ENCODE measurements at regions not wholly inside any gene's neighbourhood (a gene's known extent, or its start where the extent isn't known, plus 50 kb on each side); places are given as distances from the start of the nearest gene placed in this dataset.

DNA sequence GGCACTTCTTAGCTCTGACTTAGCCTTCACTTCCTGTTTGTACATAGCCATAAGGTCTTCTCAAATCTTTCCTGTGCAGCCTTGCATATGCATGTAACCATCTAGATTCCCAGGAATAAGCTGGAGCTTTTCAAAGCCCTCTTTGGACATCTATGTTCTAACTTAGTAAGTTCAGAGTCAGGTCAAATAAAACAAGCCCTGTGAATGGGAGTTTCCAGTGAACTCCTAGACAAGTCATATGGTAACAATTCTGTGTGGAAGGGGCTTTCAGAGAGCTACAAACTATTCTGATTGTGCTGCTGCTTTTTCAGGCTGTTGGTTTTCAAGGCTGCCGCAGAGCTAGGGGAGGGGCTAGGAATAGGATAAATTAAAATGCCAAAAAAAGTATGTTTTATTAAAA lies 208.4 kb upstream of the AKR1E2 start:
- TF ChIP-seq, protein P1, sequence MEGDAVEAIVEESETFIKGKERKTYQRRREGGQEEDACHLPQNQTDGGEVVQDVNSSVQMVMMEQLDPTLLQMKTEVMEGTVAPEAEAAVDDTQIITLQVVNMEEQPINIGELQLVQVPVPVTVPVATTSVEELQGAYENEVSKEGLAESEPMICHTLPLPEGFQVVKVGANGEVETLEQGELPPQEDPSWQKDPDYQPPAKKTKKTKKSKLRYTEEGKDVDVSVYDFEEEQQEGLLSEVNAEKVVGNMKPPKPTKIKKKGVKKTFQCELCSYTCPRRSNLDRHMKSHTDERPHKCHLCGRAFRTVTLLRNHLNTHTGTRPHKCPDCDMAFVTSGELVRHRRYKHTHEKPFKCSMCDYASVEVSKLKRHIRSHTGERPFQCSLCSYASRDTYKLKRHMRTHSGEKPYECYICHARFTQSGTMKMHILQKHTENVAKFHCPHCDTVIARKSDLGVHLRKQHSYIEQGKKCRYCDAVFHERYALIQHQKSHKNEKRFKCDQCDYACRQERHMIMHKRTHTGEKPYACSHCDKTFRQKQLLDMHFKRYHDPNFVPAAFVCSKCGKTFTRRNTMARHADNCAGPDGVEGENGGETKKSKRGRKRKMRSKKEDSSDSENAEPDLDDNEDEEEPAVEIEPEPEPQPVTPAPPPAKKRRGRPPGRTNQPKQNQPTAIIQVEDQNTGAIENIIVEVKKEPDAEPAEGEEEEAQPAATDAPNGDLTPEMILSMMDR (IDR thresholded peaks at IDR 0.05): no peak
- no peak for TF ChIP-seq FOXJ3 (CRISPR knock-in tag; IDR thresholded peaks at IDR 0.05; ENCODE audit: borderline replicate concordance)
- TF ChIP-seq ZNF263 (CRISPR knock-in tag; IDR thresholded peaks at IDR 0.05; ENCODE audit: low read depth): no peak
- TF ChIP-seq, protein P2, sequence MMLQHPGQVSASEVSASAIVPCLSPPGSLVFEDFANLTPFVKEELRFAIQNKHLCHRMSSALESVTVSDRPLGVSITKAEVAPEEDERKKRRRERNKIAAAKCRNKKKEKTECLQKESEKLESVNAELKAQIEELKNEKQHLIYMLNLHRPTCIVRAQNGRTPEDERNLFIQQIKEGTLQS (CRISPR knock-in tag; conservative IDR thresholded peaks at IDR 0.05): no peak
- TF ChIP-seq KAT7 (CRISPR knock-in tag; IDR thresholded peaks at IDR 0.05; ENCODE audit: borderline replicate concordance): no peak
- TF ChIP-seq USF2 (CRISPR knock-in tag; IDR thresholded peaks at IDR 0.05): no peak
- no peak for TF ChIP-seq NR1H2 (CRISPR knock-in tag; IDR thresholded peaks at IDR 0.05)
- TF ChIP-seq NFE2L1 (CRISPR knock-in tag; IDR thresholded peaks at IDR 0.05): no peak
- TF ChIP-seq JUN (CRISPR knock-in tag; IDR thresholded peaks at IDR 0.05): no peak
- no peak for TF ChIP-seq IRF2 (CRISPR knock-in tag; IDR thresholded peaks at IDR 0.05; ENCODE audit: borderline replicate concordance, low read depth)
- TF ChIP-seq, protein P3, sequence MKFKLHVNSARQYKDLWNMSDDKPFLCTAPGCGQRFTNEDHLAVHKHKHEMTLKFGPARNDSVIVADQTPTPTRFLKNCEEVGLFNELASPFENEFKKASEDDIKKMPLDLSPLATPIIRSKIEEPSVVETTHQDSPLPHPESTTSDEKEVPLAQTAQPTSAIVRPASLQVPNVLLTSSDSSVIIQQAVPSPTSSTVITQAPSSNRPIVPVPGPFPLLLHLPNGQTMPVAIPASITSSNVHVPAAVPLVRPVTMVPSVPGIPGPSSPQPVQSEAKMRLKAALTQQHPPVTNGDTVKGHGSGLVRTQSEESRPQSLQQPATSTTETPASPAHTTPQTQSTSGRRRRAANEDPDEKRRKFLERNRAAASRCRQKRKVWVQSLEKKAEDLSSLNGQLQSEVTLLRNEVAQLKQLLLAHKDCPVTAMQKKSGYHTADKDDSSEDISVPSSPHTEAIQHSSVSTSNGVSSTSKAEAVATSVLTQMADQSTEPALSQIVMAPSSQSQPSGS (CRISPR knock-in tag; IDR thresholded peaks at IDR 0.05; ENCODE audit: borderline replicate concordance, low read depth): no peak
- TF ChIP-seq MLX (CRISPR knock-in tag; IDR thresholded peaks at IDR 0.05): no peak
- no peak for TF ChIP-seq ZNF423 (CRISPR knock-in tag; IDR thresholded peaks at IDR 0.05)
